H1 (cell line): ENCODE measurements at regions not wholly inside any gene's neighbourhood (a gene's known extent, or its start where the extent isn't known, plus 50 kb on each side); places are given as distances from the start of the nearest gene placed in this dataset.

Experiments
- CTCF ChIA-PET: fragments of 300-600 bp; sonication (Branson Sonifier 250); formaldehyde crosslinking; loops from one replicate; lab custom pipeline; 2021; ENCODE audit not compliant: partially characterized antibody; lab: Charles Lee
- POLR2A ChIA-PET: fragments of 300-600 bp; sonication (Branson Sonifier 250); formaldehyde crosslinking; loops from one replicate; lab custom pipeline; 2021; ENCODE audit warnings: inconsistent platforms; ENCODE audit not compliant: partially characterized antibody; lab: Charles Lee
- DNase-seq, 2 experiments: peaks; one replicate each; pipeline versions ENCODE4 v3.0.0 to v3.0.0-alpha.2; 2010 to 2022; ENCODE audit warnings: low spot score in 2 of 2, low read depth in 1 of 2, mixed read lengths in 1 of 2
- FAIRE-seq: peaks from 2 replicates; lab custom pipeline; 2011; peaks lifted over from hg19 to GRCh38; lab: Jason Lieb, UNC
- H2AFZ ChIP-seq: 2 replicates; pipeline ENCODE4 v1.8.1; 2012; ENCODE audit warnings: low read length, inconsistent platforms
- H2AK5ac ChIP-seq: 2 replicates; pipeline ENCODE4 v1.6.1; 2013; ENCODE audit warnings: low read depth, low read length
- H2BK120ac ChIP-seq: replicated peaks from 2 replicates; pipeline ENCODE3; 2013; ENCODE audit warnings: low read depth, low read length, inconsistent platforms
- H2BK12ac ChIP-seq: 2 replicates; pipeline ENCODE4 v1.6.1; 2013; ENCODE audit warnings: low read depth, low read length
- H2BK15ac ChIP-seq: 2 replicates; pipeline ENCODE4 v1.6.1; 2013; ENCODE audit warnings: low read length
- H2BK20ac ChIP-seq: 2 replicates; pipeline ENCODE4 v1.6.1; 2013; ENCODE audit warnings: low read length
- H2BK5ac ChIP-seq: 2 replicates; pipeline ENCODE4 v1.6.1; 2013; ENCODE audit warnings: low read depth, low read length
- H3K14ac ChIP-seq: 2 replicates; pipeline ENCODE4 v1.6.1; 2013; ENCODE audit warnings: inconsistent platforms; ENCODE audit not compliant: insufficient read length
- H3K18ac ChIP-seq: 2 replicates; pipeline ENCODE4 v1.6.1; 2013; ENCODE audit warnings: low read length; ENCODE audit errors: extremely low read depth
- H3K23ac ChIP-seq: 2 replicates; pipeline ENCODE4 v1.6.1; 2013; ENCODE audit warnings: inconsistent platforms; ENCODE audit not compliant: insufficient read length
- H3K23me2 ChIP-seq: 2 replicates; pipeline ENCODE4 v1.6.1; 2013; ENCODE audit warnings: low read depth, low read length
- H3K27ac ChIP-seq: 2 replicates; pipeline ENCODE4 v1.6.1; 2011; ENCODE audit warnings: low read depth, low read length, inconsistent platforms
- H3K27me3 ChIP-seq, 4 experiments: replicated peaks in 1 of 4; 1 replicate in 1 of 4; 2 replicates in 3 of 4; pipeline versions ENCODE4 v1.6.1 to v1.8.1; 2011 to 2013; ENCODE audit warnings: low read length in 3 of 4, mild to moderate bottlenecking in 3 of 4, inconsistent platforms in 2 of 4, mixed read lengths in 2 of 4, moderate library complexity in 1 of 4; ENCODE audit not compliant: control insufficient read depth in 3 of 4, insufficient read depth in 3 of 4; ENCODE audit errors: extremely low read depth in 1 of 4
- H3K36me3 ChIP-seq, 4 experiments: 2 replicates each; pipeline versions ENCODE4 v1.6.1 to v1.8.1; 2011 to 2013; ENCODE audit warnings: mild to moderate bottlenecking in 4 of 4, low read length in 3 of 4, moderate library complexity in 2 of 4, control low read depth in 1 of 4, inconsistent platforms in 1 of 4; ENCODE audit not compliant: insufficient read depth in 4 of 4, control insufficient read depth in 2 of 4
- H3K4ac ChIP-seq: replicated peaks from 2 replicates; pipeline ENCODE3; 2013; ENCODE audit warnings: low read length, low read depth, mixed read lengths, inconsistent platforms; ENCODE audit not compliant: insufficient read length
- H3K4me1 ChIP-seq, 4 experiments: replicated peaks in 1 of 4; 1 replicate in 1 of 4; 2 replicates in 3 of 4; pipeline versions ENCODE4 v1.6.1 to v1.8.1; 2011 to 2013; ENCODE audit warnings: low read length in 3 of 4, inconsistent platforms in 2 of 4, mixed read lengths in 1 of 4; ENCODE audit not compliant: insufficient read depth in 4 of 4, control insufficient read depth in 3 of 4
- H3K4me2 ChIP-seq, 2 experiments: 2 replicates each; pipeline versions ENCODE4 v1.6.1 to v1.8.1; 2011 to 2013; ENCODE audit warnings: low read depth in 2 of 2, low read length in 2 of 2, control low read depth in 1 of 2, inconsistent platforms in 1 of 2, mild to moderate bottlenecking in 1 of 2; ENCODE audit not compliant: insufficient read depth in 1 of 2
- H3K4me3 ChIP-seq, 4 experiments: fragments of 200-600, 300-600 bp in 1 of 4; sonication (generic), shearing (Covaris generic), sonication (Bioruptor Twin) in 1 of 4; 2 replicates each; pipeline versions ENCODE4 v1.5.1 to v1.8.1; 2011 to 2016; ENCODE audit warnings: low read length in 4 of 4, low read depth in 3 of 4, control low read depth in 2 of 4, inconsistent platforms in 2 of 4, mild to moderate bottlenecking in 2 of 4, mixed read lengths in 1 of 4, moderate library complexity in 1 of 4; ENCODE audit not compliant: insufficient read depth in 2 of 4; ENCODE audit errors: extremely low read depth in 1 of 4
- H3K56ac ChIP-seq: replicated peaks from 2 replicates; pipeline ENCODE3; 2013; ENCODE audit warnings: low read depth, mild to moderate bottlenecking, mixed read lengths, low read length, inconsistent platforms; ENCODE audit not compliant: insufficient read length
- H3K79me1 ChIP-seq: 2 replicates; pipeline ENCODE4 v1.6.1; 2013; ENCODE audit warnings: low read depth, low read length, control low read depth
- H3K79me2 ChIP-seq, 2 experiments: 2 replicates each; pipeline versions ENCODE4 v1.6.1 to v1.8.1; 2012 to 2013; ENCODE audit warnings: low read length in 2 of 2, mild to moderate bottlenecking in 2 of 2, inconsistent platforms in 1 of 2; ENCODE audit not compliant: insufficient read depth in 2 of 2, control insufficient read depth in 1 of 2
- H3K9ac ChIP-seq, 4 experiments: replicated peaks in 1 of 4; 1 replicate in 1 of 4; 2 replicates in 3 of 4; pipeline versions ENCODE4 v1.6.1 to v1.8.1; 2011 to 2013; ENCODE audit warnings: low read depth in 3 of 4, low read length in 3 of 4, control low read depth in 2 of 4, mild to moderate bottlenecking in 2 of 4, moderate library complexity in 2 of 4, inconsistent platforms in 1 of 4; ENCODE audit errors: extremely low read depth in 1 of 4
- H3K9me3 ChIP-seq, 2 experiments: 2 replicates each; pipeline versions ENCODE4 v1.6.1 to v1.8.1; 2012 to 2013; ENCODE audit warnings: mild to moderate bottlenecking in 2 of 2, moderate library complexity in 2 of 2, control low read depth in 1 of 2, inconsistent platforms in 1 of 2, low read depth in 1 of 2, low read length in 1 of 2, mixed read lengths in 1 of 2; ENCODE audit not compliant: insufficient read depth in 2 of 2
- H4K20me1 ChIP-seq, 2 experiments: replicated peaks in 1 of 2; 2 replicates each; pipeline versions ENCODE3 to v1.8.1; 2011 to 2013; ENCODE audit warnings: inconsistent platforms in 2 of 2, low read length in 2 of 2, mild to moderate bottlenecking in 1 of 2; ENCODE audit not compliant: insufficient read depth in 2 of 2, control insufficient read depth in 1 of 2
- H4K5ac ChIP-seq: 2 replicates; pipeline ENCODE4 v1.6.1; 2013; ENCODE audit warnings: low read length, low read depth, mixed read lengths, inconsistent platforms; ENCODE audit not compliant: insufficient read length
- H4K8ac ChIP-seq: 2 replicates; pipeline ENCODE4 v1.8.0; 2013; ENCODE audit warnings: mild to moderate bottlenecking, moderate library complexity, low read length, inconsistent platforms; ENCODE audit not compliant: insufficient read depth; ENCODE audit errors: extremely low read depth
- H4K91ac ChIP-seq: replicated peaks from 2 replicates; pipeline ENCODE3; 2013; ENCODE audit warnings: low read length, mixed read lengths, inconsistent platforms; ENCODE audit not compliant: insufficient read length
- BRCA1 ChIP-seq: IDR thresholded peaks from 2 replicates; pipeline ENCODE4 v1.6.1; 2012; ENCODE audit warnings: low read depth, low read length, improper control_type of control experiment
- CBX8 ChIP-seq: fragments of 300-800, 300-1000 bp; sonication (generic); IDR thresholded peaks from 2 replicates; pipeline ENCODE4 v1.7.1; 2016; ENCODE audit warnings: low read depth, low read length, borderline replicate concordance
- EZH2 ChIP-seq: fragments of 200-600 bp; sonication (generic); IDR thresholded peaks from 2 replicates; pipeline ENCODE4 v1.7.1; 2012; ENCODE audit warnings: low read depth, mild to moderate bottlenecking, moderate library complexity, low read length, inconsistent platforms; ENCODE audit not compliant: severe bottlenecking
- HDAC2 ChIP-seq, 2 experiments: fragments of 300-600 bp in 1 of 2; sonication (generic) in 1 of 2; IDR thresholded peaks; 2 replicates each; pipeline ENCODE4 v1.6.1; 2011 to 2012; ENCODE audit warnings: low read depth in 2 of 2, low read length in 2 of 2, mild to moderate bottlenecking in 2 of 2, moderate library complexity in 2 of 2, borderline replicate concordance in 1 of 2, inconsistent platforms in 1 of 2
- JUN ChIP-seq: IDR thresholded peaks from 2 replicates; pipeline ENCODE4 v1.6.1; 2011; ENCODE audit warnings: low read depth, mild to moderate bottlenecking, improper control_type of control experiment, low read length
- JUND ChIP-seq: IDR thresholded peaks from 2 replicates; pipeline ENCODE4 v1.6.1; 2011; ENCODE audit warnings: mild to moderate bottlenecking, improper control_type of control experiment, low read length
- MAFK ChIP-seq: IDR thresholded peaks from 2 replicates; pipeline ENCODE4 v1.6.1; 2012; ENCODE audit warnings: low read depth, mild to moderate bottlenecking, improper control_type of control experiment, low read length
- POLR2AphosphoS5 ChIP-seq: IDR thresholded peaks from 2 replicates; pipeline ENCODE4 v1.6.1; 2011; ENCODE audit warnings: low read depth, low read length
- RBBP5 ChIP-seq: IDR thresholded peaks from 2 replicates; pipeline ENCODE4 v1.7.1; 2012; ENCODE audit warnings: low read depth, mild to moderate bottlenecking, inconsistent platforms, low read length, moderate library complexity, borderline replicate concordance
- SP1 ChIP-seq: IDR thresholded peaks from 2 replicates; pipeline ENCODE4 v1.6.1; 2011; ENCODE audit warnings: low read depth, low read length
- SUZ12 ChIP-seq: fragments of 200-600 bp; sonication (generic); IDR thresholded peaks from 2 replicates; pipeline ENCODE4 v1.6.1; 2012; ENCODE audit warnings: mild to moderate bottlenecking, inconsistent platforms, low read length, moderate library complexity, mixed read lengths
- TBP ChIP-seq: IDR thresholded peaks from 2 replicates; pipeline ENCODE4 v1.6.1; 2011; ENCODE audit warnings: low read depth, low read length, improper control_type of control experiment
- USF2 ChIP-seq: IDR thresholded peaks from 2 replicates; pipeline ENCODE4 v1.6.1; 2011; ENCODE audit warnings: low read length, improper control_type of control experiment
- WGBS, 2 experiments: shearing (Covaris generic) in 1 of 2; methylation state at CpG; one replicate each; pipeline versions ENCODE4 v1.1.6 to v1.1.7; 2013 to 2015; ENCODE audit warnings: low lambda C conversion rate in 2 of 2, mixed read lengths in 2 of 2, inconsistent platforms in 1 of 2, low coverage in 1 of 2, missing lambda C conversion rate in 1 of 2; ENCODE audit not compliant: insufficient replicate concordance in 2 of 2, insufficient coverage in 1 of 2, insufficient read length in 1 of 2; ENCODE audit errors: extremely low coverage in 1 of 2, missing lambda C conversion rate in 1 of 2; 5-methylcytosine and 5-hydroxymethylcytosine counted together

DNA sequence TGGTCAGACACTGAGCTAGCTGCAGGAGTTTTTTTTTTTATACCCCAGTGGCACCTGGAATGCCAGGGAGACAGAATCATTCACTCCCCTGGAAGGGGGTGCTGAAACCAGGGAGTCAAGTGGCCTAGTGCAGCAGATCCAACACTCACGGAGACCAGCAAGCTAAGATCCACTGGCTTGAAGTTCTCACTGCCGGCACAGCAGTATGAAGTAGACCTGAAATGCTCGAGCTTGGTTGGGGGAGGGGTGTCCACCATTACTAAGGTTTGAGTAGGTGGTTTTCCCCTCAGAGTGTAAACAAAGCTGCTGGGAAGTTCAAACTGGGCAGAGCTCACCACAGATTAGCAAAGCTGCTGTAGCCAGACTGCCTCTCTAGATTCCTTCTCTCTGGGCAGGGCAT lies 537.9 kb upstream of the LCORL start:
- H4K8ac ChIP-seq, result no peak overlapping the region
- H3K9me3 ChIP-seq, result peaks cover 6 to 11% of the 10 kb centered on the region in 2 experiments; a peak in 2 of 4 replicates
- H4K5ac ChIP-seq, result no peak overlapping the region
- H3K4me1 ChIP-seq, result no peaks in the 10 kb centered on the region; a peak in 1 of 7 replicates
- FAIRE-seq (no peak), DNase-seq (no peak)
- H3K27ac ChIP-seq, result no peak overlapping the region
- H2AFZ ChIP-seq, result no peak overlapping the region
- no peaks in the 10 kb centered on the region for H3K36me3 ChIP-seq
- H2BK120ac ChIP-seq, result no peak overlapping the region
- no peak overlapping the region for H2AK5ac ChIP-seq
- H2BK12ac ChIP-seq, result no peak overlapping the region
- H3K9ac ChIP-seq, result no peak overlapping the region
- POLR2A ChIA-PET, result no interaction called here
- no peak overlapping the region for H3K18ac ChIP-seq
- no peaks in the 10 kb centered on the region for H3K27me3 ChIP-seq
- no peak for TF ChIP-seq JUND
- no peak for TF ChIP-seq BRCA1
- TF ChIP-seq TBP, result no peak
- no peak for TF ChIP-seq POLR2AphosphoS5
- no peak for TF ChIP-seq RBBP5
- TF ChIP-seq EZH2, result no peak
- TF ChIP-seq MAFK, result no peak
- no peak for TF ChIP-seq JUN
- no peak for TF ChIP-seq SUZ12
- TF ChIP-seq HDAC2 (IDR thresholded peaks at IDR 0.05; ENCODE audit: borderline replicate concordance in 1 of 2, low read depth in 2 of 2, low read length in 2 of 2), result no peak
- TF ChIP-seq CBX8, result no peak
- TF ChIP-seq USF2, result no peak
- TF ChIP-seq SP1, result no peak
- no peak overlapping the region for H3K4ac ChIP-seq
- no peaks in the 10 kb centered on the region for H3K79me2 ChIP-seq
- H4K20me1 ChIP-seq, result no peaks in the 10 kb centered on the region
- no peak overlapping the region for H3K4me3 ChIP-seq
- H2BK5ac ChIP-seq, result no peak overlapping the region
- H3K23ac ChIP-seq, result no peak overlapping the region
- no peak overlapping the region for H3K56ac ChIP-seq
- H3K4me2 ChIP-seq, result no peak overlapping the region
- H4K91ac ChIP-seq, result no peak overlapping the region
- H3K23me2 ChIP-seq, result no peaks in the 10 kb centered on the region
- H2BK20ac ChIP-seq, result no peak overlapping the region
- H3K14ac ChIP-seq, result no peak overlapping the region
- 86% methylated on average over 3 of the region's 3 CpGs; no CpG with 5 or more reads in 1 of the 2 experiments for WGBS, 2 experiments
- CTCF ChIA-PET, result no interaction called here
- no peak overlapping the region for H2BK15ac ChIP-seq
- no peaks in the 10 kb centered on the region for H3K79me1 ChIP-seq
